ENCODE measurements at regions not wholly inside any gene's neighbourhood (a gene's known extent, or its start where the extent isn't known, plus 50 kb on each side); places are given as distances from the start of the nearest gene placed in this dataset.

- TF ChIP-seq, protein P1, sequence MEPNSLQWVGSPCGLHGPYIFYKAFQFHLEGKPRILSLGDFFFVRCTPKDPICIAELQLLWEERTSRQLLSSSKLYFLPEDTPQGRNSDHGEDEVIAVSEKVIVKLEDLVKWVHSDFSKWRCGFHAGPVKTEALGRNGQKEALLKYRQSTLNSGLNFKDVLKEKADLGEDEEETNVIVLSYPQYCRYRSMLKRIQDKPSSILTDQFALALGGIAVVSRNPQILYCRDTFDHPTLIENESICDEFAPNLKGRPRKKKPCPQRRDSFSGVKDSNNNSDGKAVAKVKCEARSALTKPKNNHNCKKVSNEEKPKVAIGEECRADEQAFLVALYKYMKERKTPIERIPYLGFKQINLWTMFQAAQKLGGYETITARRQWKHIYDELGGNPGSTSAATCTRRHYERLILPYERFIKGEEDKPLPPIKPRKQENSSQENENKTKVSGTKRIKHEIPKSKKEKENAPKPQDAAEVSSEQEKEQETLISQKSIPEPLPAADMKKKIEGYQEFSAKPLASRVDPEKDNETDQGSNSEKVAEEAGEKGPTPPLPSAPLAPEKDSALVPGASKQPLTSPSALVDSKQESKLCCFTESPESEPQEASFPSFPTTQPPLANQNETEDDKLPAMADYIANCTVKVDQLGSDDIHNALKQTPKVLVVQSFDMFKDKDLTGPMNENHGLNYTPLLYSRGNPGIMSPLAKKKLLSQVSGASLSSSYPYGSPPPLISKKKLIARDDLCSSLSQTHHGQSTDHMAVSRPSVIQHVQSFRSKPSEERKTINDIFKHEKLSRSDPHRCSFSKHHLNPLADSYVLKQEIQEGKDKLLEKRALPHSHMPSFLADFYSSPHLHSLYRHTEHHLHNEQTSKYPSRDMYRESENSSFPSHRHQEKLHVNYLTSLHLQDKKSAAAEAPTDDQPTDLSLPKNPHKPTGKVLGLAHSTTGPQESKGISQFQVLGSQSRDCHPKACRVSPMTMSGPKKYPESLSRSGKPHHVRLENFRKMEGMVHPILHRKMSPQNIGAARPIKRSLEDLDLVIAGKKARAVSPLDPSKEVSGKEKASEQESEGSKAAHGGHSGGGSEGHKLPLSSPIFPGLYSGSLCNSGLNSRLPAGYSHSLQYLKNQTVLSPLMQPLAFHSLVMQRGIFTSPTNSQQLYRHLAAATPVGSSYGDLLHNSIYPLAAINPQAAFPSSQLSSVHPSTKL (CRISPR knock-in tag; IDR thresholded peaks at IDR 0.05) = no peak
- TF ChIP-seq JUN (CRISPR knock-in tag; IDR thresholded peaks at IDR 0.05) (no peak), SRF (IDR thresholded peaks at IDR 0.05; ENCODE audit: low read depth, low read length) (no peak), ZNF572 (CRISPR knock-in tag; IDR thresholded peaks at IDR 0.05) (no peak), ZBTB46 (CRISPR knock-in tag; IDR thresholded peaks at IDR 0.05; ENCODE audit: borderline replicate concordance) (no peak), RELA (CRISPR knock-in tag; IDR thresholded peaks at IDR 0.05) (no peak), SOX13 (IDR thresholded peaks at IDR 0.05) (no peak), SOX13 (CRISPR knock-in tag; conservative IDR thresholded peaks at IDR 0.05 in 1 of 2, IDR thresholded peaks at IDR 0.05 in 1 of 2) (no peak), ZNF558 (CRISPR knock-in tag; IDR thresholded peaks at IDR 0.05; ENCODE audit: borderline replicate concordance) (no peak)
Measured at GRCh38 chrX:3204606-3205005, 141.8 kb downstream of the MXRA5 start (continued).
